ENCODE measurements at regions not wholly inside any gene's neighbourhood (a gene's known extent, or its start where the extent isn't known, plus 50 kb on each side); places are given as distances from the start of the nearest gene placed in this dataset.

GRCh38 chr20:39602649-39603048 is 640.5 kb downstream of the DHX35 start:
- no peak for DNase-seq

- DNase-seq, result no peak
Observed at GRCh38 chr20:39600871-39601270, 638.7 kb downstream of the DHX35 start.

GRCh38 chr20:39600156-39600555 is 638.0 kb downstream of the DHX35 start:
- DNase-seq, result no peak

- no peak for DNase-seq
Observed at GRCh38 chr20:39596554-39596953, 634.4 kb downstream of the DHX35 start.

- no peak for DNase-seq
Observed at GRCh38 chr20:39592371-39592770, 630.2 kb downstream of the DHX35 start.

- DNase-seq, result no peak
Observed at GRCh38 chr20:39588148-39588757, 626.1 kb downstream of the DHX35 start.

- no peak for DNase-seq
Observed at GRCh38 chr20:39581034-39581433, 618.9 kb downstream of the DHX35 start.

- no peak for DNase-seq
Observed at GRCh38 chr20:39576771-39577170, 614.6 kb downstream of the DHX35 start.

- no peak for DNase-seq
Observed at GRCh38 chr20:39574061-39574460, 611.9 kb downstream of the DHX35 start.

- DNase-seq, result no peak
Observed at GRCh38 chr20:39571171-39571570, 609.0 kb downstream of the DHX35 start.

GRCh38 chr20:39568109-39568508 is 606.0 kb downstream of the DHX35 start:
- DNase-seq, result no peak

- no peak for DNase-seq
Observed at GRCh38 chr20:39563349-39563748, 601.2 kb downstream of the DHX35 start.

GRCh38 chr20:39554341-39554740 is 592.2 kb downstream of the DHX35 start:
- no peak for DNase-seq

GRCh38 chr20:39553120-39553519 is 591.0 kb downstream of the DHX35 start:
- DNase-seq, result no peak

- DNase-seq, result no peak
Observed at GRCh38 chr20:39549733-39550132, 587.6 kb downstream of the DHX35 start.

- DNase-seq, result no peak
Observed at GRCh38 chr20:39547546-39548408, 585.6 kb downstream of the DHX35 start.

GRCh38 chr20:39541136-39541803 is 579.1 kb downstream of the DHX35 start:
- DNase-seq, result no peak

- DNase-seq, result no peak
Observed at GRCh38 chr20:39538317-39538716, 576.2 kb downstream of the DHX35 start.

GRCh38 chr20:39535301-39535700 is 573.2 kb downstream of the DHX35 start:
- DNase-seq, result no peak

- DNase-seq, result no peak
Observed at GRCh38 chr20:39534846-39535245, 572.7 kb downstream of the DHX35 start.

GRCh38 chr20:39533858-39534257 is 571.7 kb downstream of the DHX35 start:
- DNase-seq, result no peak

- no peak for DNase-seq
Observed at GRCh38 chr20:39532205-39532604, 570.1 kb downstream of the DHX35 start.

GRCh38 chr20:39528436-39528835 is 566.3 kb downstream of the DHX35 start:
- DNase-seq, result no peak

- DNase-seq, result no peak
Observed at GRCh38 chr20:39524371-39524911, 562.3 kb downstream of the DHX35 start.
